GM19043 (cell line): ENCODE measurements at regions not wholly inside any gene's neighbourhood (a gene's known extent, or its start where the extent isn't known, plus 50 kb on each side); places are given as distances from the start of the nearest gene placed in this dataset.

Experiments used
- ATAC-seq: cut with Tn5 transposase; IDR thresholded peaks from one replicate; pipeline ENCODE4 v1.9.1; 2021; ENCODE audit warnings: low read depth; ENCODE audit not compliant: unreplicated experiment

DNA sequence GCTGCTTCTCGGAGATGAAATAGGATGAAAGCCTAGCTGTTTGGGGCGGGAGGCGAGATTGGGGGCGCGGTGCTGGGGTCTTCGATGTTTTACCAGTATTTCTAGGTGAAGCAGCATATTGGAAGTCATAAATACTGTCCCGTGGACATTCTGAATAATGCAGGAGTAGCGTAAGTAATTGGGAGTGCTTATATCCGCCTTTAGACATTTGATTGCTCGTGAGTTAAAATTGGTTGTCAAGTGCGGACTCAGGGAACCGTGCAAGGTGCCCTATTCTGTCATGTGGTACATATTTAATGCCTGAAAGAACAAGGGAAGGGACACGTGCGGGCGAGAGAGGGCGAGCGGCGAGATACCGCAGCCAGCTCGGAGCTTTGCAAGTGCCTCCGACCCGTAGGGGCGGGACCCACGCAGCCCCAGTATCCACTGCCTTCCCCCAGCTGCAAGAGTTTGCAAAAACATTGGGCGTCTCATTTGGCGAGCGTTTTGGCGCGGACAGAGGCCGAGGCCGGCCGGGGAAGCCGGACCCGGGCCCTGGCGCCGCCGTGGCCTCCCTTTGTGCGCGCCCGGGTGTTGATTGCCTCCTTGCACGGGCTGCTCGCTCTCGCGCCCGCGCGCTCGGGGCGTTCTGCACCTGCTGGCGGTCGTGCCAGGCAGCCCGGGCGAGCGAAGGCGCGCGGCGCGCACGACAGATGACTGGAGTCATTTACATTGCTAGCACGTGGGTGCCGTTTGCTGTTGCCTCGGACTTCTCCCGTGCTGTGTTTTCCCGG lies 849.8 kb upstream of the RBFOX1 start:
- ATAC-seq, result no peak

DNA sequence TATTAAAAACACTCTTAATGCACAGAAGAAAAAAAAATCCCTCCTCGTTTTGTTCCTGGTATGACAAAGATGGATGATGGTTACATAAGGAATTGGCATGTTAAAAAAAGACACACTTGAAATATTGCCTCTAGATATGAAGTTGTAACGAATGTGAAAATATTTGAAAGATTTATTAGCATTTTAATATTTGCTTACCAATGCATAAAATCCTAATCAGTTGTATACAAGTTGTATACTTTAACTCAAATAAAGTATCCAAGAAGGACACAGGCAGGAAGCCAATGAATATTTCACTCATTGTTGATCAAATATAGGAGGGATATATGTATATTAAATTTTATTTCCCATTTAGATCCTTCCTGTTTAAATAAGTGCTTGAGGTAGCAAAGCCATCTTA lies 850.8 kb upstream of the RBFOX1 start:
- ATAC-seq, result no peak

DNA sequence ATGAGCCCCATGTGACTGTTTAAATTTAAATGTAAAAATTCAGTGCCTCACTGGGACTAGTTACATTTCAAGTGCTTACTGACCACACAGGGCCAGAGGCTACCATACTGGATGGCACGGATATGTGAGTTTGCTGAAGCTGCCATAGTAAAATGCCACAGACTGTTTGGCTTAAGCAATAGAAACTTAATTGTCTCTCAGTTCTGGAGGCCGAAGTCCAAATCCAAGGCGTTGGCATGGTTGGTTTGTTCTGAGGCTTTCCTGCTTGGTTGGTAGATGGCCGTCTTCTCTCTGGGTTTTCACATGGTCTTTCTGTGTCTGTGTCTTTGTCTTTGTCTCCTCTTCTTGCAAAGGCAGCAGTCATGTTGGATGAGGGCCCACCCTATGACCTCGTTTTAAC lies 878.9 kb upstream of the RBFOX1 start:
- ATAC-seq, result no peak

DNA sequence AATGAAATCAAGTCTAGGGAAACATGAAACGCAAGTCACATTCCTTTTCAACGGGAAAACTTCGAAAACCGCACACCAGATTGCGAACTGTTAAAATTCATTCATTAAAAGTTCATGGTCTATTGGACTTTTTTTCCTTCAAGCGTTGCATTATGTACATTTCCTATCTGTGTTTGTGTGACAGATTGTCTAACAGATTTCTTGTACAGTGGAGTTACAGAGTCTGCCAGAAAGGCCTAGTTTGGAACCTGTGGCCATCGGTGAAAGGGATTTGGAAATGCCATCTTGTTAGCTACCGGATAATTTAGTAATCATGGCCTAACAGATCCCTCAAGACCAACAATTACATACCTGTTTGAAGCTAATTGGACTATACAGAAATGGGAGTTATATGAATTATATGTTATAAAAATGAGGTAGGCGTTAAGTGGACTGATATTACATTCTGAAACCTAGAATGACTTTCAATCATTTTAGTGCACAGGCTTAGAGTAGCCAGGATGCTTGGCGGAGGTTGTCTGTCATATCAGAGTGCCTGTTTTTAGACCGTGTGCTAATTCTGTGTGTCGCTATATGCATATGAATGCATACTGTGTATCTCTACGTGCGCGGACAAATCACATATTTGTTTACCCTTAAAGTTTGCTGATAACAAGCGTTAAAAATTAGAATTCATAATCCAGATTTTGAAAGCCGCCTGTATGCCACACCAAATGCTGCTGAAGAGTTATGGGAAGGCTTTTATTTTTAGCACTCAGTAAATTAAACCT lies 885.4 kb upstream of the RBFOX1 start:
- ATAC-seq, result no peak

DNA sequence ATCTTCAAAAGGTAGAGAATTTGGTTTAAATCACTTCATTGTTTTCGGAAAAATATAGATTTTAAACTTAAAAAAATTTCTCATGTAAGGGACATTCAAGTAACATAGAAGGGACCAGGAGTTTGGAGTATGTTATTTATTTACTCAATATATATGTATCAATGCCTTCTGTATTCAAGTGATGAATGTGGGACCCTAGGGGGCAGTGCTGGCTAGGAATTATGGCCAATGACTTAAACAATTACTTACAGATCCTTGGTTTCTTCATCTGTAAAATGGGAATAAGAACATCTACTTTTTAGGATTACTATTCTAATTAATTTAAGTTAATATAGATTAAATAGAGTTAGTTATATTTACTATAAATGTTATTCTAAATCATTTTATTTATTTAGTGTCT lies 886.3 kb upstream of the RBFOX1 start:
- no peak for ATAC-seq

DNA sequence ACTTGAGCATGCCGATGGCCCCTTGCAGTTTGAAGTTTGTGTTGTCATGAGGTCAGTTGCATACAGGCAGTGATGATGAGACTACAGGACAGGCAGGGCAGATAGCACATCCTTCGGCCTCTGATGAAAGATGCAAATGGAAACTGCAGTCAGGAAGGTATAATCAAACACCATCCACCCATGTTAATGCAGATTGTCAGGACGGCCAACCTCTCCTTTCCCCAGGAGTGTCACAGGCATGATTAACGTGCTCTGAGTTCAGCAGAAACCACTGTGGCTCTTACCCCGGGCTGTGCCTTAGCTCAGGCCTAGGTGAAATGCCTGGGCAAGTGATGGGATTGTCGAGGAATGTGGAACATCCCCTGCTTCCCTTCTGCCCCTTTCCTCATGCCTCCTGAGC lies 893.5 kb upstream of the RBFOX1 start:
- ATAC-seq, result no peak

DNA sequence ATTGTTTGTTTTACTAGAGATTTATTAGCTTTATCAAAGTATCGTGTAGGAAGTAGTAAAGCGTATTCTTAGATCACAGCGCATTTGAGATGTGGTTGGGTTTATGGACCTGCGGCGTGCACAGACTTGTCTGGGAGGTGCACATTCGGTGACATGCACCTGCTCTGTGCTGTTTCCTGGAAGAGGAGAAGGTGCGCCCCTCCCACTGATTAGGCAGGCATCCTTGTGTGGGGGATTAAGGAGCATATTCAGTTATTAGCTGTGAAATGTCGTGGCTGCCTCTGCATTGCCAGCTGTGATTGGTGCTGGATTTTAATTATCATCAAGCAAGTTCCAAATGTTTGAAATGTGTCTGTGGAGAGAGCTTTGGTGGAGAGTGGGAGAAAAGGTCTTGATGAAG lies 903.8 kb upstream of the RBFOX1 start:
- ATAC-seq, result no peak

DNA sequence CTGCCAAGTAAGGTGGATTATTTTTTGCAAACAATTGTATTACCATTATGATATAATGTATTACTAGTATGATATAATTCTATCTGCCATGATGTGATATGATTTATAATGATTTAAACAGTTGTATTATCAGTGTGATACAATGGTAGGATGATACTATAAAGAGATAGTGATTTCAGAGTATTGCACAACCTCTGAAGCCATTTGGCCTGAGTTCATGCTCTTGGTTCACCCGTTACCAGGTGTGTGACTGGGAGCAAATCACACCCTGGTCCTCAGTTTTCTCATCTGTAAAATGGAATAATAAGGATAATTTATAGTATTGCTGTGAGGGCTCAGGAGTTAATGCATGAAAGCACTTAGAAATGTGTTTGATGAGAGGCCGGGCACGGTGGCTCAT lies 905.0 kb upstream of the RBFOX1 start:
- ATAC-seq, result no peak

DNA sequence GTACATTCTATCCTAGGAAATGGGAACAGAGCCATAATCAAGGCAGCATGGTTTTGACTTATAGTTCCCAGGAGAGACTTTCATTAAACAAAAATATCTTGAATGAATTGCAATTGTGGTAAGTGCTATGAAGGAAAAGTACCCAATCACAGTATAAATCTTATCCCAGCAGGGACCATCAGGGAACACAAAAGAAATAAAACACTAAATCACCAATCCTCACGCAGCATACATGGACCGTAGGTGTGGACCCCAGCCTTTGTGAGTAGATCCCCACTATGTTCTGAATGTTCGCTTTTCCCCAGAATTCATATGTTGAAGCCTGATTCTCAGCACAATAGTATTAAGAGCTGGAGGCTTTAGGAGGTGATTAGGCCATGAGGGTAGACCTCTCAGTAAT lies 925.0 kb upstream of the RBFOX1 start:
- no peak for ATAC-seq

DNA sequence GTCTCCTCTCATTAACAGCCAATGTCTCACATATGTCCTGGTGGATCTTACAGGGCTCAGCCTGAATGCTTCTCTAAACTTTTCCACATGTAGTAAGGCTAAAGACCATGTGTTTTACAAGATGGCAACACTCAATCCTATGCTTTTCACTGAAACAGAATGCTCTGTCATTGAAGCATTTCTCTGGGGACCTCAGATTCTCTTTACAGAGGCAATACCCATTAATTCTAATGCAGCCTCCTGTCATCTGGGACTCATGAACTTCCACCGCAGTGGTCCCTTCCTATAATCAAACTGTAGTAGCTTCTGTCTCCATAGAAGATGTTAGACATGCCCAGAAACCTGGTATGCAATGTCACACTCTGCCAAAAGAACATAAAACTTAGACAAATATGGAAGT lies 926.6 kb upstream of the RBFOX1 start:
- ATAC-seq, result no peak

DNA sequence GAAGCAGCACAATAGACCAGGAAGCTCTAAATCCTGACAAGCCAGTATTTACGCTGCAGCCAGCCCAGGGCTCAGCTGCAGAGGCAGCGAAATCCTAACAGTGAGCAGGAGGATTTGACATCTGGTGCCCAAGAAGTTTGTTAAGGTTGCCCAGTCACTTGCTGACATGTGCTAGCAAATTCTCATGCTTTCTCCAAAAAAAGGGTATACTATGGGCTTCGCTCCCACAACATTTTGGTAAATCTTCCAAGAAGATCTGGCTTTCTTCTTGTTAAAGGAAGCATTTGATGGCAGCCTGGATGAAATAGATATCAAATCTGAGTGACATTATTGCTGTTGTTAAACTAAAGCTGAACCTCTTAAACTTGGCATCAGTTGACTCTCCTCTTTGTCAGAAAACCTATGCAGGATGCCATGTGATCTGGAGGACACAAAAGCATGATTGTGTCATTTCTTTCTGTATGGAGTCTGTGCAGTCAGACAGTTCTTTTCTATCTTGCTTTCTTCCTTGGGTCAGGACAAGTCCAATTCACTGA lies 949.7 kb upstream of the RBFOX1 start:
- no peak for ATAC-seq

DNA sequence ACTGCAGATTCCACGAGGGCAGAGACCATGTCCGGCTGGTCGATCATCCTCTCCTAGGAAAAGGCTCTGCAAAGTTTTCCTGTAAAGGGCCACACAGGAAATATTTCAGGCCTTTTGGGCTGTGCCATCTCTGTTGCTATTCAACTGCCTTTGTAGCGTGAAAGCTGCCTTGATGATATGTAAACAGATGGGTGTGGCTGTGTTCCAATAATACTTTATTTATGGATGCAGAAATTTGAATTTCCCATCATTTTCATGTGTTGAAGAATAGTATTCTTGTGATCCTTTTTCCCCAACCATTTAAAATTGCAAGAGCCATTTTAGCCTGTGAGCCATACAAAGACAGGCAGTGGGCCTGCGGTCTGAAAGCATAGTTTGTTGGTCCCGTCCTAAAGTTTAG lies 950.7 kb upstream of the RBFOX1 start:
- ATAC-seq, result no peak

DNA sequence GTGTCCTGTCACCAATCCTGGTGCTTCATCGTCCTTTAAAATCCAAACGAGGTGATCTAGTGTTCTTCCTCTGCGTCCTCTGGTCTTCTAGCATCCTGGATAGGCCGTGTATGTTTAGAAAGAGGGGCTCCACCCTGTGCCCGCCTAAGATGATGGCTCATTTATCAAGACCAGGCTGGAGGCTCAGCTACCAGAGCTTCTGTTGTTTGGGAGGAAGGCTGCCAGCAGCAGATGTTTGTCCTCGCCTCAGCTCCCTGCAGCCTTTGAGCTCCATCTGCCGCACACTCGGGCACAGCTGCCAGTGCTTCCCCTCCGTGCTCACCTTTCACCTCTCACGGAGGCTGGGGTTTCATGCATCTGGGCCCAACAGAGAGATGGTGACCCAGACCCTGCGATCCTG lies 954.7 kb upstream of the RBFOX1 start:
- no peak for ATAC-seq

DNA sequence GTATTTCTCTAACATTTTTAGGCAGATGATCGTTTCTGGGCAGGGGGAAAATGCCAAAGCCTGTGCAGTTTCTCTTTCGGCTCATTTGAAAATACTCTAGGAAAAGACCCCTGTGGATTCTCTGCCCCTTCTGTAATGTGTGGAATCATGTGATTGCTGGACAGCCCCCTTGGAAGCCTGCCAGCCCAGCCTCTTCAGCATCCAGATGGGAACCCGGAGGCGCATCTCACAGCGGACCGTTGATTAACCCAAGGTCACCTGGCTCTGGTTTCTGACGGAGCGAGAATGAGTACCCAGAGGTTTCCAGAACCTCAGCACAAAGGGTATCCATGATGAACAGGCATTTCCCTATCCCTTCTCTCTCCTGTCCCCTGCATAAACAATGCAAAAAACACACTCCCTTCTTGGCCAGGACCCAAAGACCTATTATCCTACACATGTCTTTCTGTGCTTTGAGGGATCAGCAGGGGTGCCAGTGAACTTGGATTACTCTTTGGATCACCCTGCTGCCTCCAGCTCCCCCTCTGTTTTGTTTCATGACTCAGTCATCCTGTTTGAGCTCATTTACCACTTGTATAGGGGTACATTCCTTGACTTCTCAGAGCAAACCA lies 957.1 kb upstream of the RBFOX1 start:
- no peak for ATAC-seq

DNA sequence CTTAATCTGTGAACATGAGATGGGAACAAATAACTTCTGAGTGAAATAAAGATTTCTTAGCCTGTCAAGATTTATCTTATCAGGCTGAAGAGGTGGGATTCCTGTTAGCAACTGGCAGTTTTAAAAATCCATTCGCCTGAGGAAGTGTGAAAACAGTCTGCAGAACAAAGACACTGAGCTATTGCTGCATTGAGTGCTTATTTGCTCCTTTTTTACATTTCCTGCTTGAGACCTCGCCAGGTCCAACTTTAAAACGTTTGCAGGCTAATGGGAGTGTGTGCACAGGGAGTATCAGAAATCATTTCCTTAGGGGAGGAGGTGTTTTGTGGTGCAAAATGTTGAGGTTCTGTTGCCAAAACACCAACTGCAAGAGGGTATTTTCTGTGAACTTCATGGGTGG lies 957.8 kb upstream of the RBFOX1 start:
- no peak for ATAC-seq

DNA sequence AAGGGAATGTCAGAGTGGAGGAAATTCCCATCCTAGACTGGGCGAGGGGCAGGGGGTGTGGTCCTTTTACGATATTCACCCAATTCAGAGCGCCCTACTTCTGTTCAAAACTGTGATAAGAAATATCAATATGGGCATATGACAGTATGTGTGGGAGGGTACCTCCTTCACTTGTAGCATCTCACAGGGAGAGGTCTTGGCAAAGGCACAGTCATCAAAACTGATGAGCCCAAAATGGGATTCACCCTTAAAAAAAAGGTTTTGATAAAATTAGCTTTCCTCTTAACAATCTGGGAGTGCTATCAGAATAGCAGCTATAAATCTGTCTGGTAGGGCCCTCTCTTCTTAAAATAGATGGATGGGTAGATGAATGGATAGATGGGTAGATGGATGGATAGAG lies 967.8 kb upstream of the RBFOX1 start:
- no peak for ATAC-seq

DNA sequence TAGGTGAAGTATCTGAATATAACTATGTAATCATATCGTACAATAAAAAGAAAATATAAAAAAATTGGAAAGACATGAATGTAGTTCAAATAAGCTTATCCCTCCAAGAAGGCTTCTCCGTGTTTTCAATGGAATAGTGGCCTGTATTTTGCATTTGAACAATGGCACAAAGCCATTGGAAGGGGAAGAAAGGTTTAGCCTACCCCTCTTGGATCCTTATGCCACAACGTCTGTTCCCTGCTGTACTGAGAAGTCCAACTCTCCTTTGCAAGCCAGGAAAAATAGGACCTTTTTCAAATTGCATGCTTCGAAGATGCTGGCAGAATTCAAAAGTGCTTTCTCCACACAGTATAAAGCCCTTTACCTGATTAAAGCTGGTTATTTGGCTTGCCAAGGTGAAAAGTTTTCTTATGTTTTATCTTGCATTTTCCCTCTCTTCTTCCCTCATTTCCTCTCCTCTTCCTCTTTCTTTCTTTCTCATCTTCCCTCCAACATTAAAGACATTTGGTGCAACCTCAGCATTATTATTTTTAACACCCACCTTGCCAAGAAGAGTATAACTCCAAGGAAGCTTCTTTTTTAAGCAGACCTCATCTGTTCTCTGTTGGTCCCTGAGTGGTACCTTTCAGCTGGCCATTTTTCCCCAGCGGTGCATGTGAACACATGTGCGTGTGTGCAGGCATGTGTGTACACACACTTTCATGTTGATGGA lies 968.6 kb upstream of the RBFOX1 start:
- no peak for ATAC-seq

DNA sequence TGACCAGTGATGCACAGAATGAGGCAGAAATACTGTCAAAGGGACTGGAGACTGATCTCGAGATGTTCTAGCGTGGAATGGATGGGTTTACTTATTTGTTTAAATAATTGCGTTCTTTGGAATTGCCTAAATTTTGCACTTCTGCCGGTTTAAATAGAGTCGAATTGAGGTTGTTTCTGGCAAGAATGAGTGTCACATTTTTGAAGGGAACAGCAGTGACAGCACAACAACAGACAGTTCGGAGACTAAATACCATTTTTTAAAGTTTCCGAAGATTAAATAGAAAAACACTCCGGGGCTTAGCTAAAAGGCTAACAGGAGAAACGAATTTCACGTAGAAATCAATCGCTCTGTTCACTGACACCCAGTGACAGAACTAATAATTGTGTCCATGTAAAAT lies 969.2 kb upstream of the RBFOX1 start:
- ATAC-seq, result no peak

DNA sequence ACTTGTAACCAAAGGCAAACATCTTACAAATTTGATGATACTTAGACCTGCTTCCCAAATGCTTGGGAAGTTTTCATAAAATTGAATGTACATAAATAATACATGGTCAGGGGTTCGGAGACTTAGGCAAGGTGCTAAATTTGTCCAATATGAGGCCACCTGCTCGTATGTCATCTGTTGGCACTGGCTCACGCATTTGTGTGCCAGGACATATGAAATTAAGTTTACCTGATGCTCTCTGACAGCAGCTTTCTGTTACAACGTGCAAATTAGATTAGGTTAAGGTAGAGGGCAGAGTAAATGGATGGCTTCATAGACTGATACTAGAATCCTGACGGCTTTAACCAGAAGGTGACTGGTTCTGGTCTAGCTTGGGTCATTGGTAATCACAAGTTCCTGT lies 970.3 kb upstream of the RBFOX1 start:
- no peak for ATAC-seq

DNA sequence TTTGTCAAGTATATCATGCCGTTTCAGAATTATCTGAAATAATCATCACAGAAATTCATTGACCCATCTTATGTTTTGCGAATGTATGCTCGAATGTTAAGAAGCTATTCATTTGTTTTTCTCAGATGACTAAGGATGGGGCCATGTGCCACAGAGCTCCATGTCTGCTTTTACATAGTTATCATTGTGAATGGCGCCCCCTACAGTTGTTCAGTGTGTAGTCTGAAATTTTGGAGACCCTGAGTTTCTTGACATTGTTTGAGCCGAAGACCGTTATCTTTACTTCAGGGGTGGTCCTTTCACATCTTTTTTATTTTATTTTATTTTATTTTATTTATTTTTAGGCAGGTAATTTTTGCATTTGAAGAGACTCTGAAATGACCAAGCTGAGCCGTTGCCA lies 972.0 kb upstream of the RBFOX1 start:
- ATAC-seq, result no peak

DNA sequence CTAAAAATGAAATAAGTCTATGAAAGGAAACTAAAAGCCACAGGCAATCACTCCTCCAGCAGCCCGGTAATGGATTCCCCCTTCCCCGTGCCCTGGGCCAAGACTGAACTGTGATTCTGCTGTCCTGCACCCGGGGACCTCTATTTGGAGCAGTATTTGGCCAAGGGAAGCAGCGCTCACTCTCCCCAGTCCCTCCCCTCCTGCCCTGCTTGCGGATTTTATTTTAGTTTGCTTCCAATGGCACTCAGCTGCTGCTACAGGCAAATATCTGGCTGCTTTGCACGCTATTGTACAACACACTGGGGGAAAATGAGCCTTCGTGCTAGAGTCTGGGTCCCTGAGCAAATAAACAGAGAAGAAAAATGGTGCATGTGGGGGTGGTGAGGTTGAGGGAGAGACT lies 975.7 kb upstream of the RBFOX1 start:
- no peak for ATAC-seq
